HepG2 (cell line): ENCODE measurements at regions not wholly inside any gene's neighbourhood (a gene's known extent, or its start where the extent isn't known, plus 50 kb on each side); places are given as distances from the start of the nearest gene placed in this dataset.

ENCODE experiments used
- ATAC-seq: fragments of 200-7000 bp; cut with Tn5 transposase; 3 replicates; pipeline ENCODE4 v1.9.1; 2020; ENCODE audit warnings: mild to moderate bottlenecking, moderate library complexity
- BruUV-seq: library from RNA; stranded (reverse); fragments of 400-500 nt; replicated peaks from 2 replicates; lab custom pipeline; 2021; lab: Mats Ljungman, UMichigan
- CTCF ChIA-PET: fragments of 300-600 bp; formaldehyde crosslinking; extraction: SDS; loops from one replicate; lab custom pipeline; 2021; ENCODE audit warnings: low total read pairs, inconsistent platforms, low intra/inter-chr PET ratio; lab: Yijun Ruan, JAX
- POLR2A ChIA-PET: fragments of 350-600 bp; sonication (Branson Sonifier 250); formaldehyde crosslinking; loops from one replicate; lab custom pipeline; 2020; ENCODE audit warnings: antibody characterized with exemption, inconsistent platforms; lab: Yijun Ruan, JAX
- DNase-seq: peaks from one replicate; pipeline ENCODE4 v3.0.0-alpha.2; 2015; ENCODE audit warnings: low spot score
- FAIRE-seq: peaks from 3 replicates; lab custom pipeline; 2011; peaks lifted over from hg19 to GRCh38; lab: Jason Lieb, UNC
- H2AFZ ChIP-seq: one replicate; pipeline ENCODE4 v1.6.1; 2011; ENCODE audit warnings: low read length, inconsistent platforms
- H3K27ac ChIP-seq: fragments of 300-600 bp; 3 replicates; pipeline ENCODE4 v1.8.0; 2011; ENCODE audit warnings: mixed run types, mild to moderate bottlenecking, mixed read lengths, low read length, inconsistent platforms; ENCODE audit not compliant: insufficient read depth; ENCODE audit errors: extremely low read length
- H3K27me3 ChIP-seq, 2 experiments: fragments of 200-600 bp in 1 of 2; 2 replicates in 1 of 2; 3 replicates in 1 of 2; pipeline versions ENCODE4 v1.6.0 to v1.8.0; 2011; ENCODE audit warnings: low read length in 2 of 2, mild to moderate bottlenecking in 2 of 2, moderate library complexity in 2 of 2, inconsistent platforms in 1 of 2; ENCODE audit not compliant: insufficient read depth in 2 of 2, control insufficient read depth in 1 of 2
- H3K36me3 ChIP-seq, 2 experiments: fragments of 200-600 bp in 1 of 2; replicated peaks in 1 of 2; 2 replicates in 1 of 2; 3 replicates in 1 of 2; pipeline versions ENCODE4 v1.5.1 to v1.8.0; 2011; ENCODE audit warnings: low read length in 2 of 2, inconsistent platforms in 1 of 2; ENCODE audit not compliant: insufficient read depth in 2 of 2, control insufficient read depth in 1 of 2
- H3K4me1 ChIP-seq: 2 replicates; pipeline ENCODE4 v1.5.1; 2012; ENCODE audit warnings: low read length, inconsistent platforms; ENCODE audit not compliant: insufficient read depth
- H3K4me2 ChIP-seq: 2 replicates; pipeline ENCODE4 v1.6.0; 2011; ENCODE audit warnings: low read depth, low read length, inconsistent platforms
- H3K4me3 ChIP-seq, 3 experiments: fragments of 200-600 bp in 1 of 3; sonication (generic), shearing (Covaris generic) in 1 of 3; replicated peaks in 1 of 3; 2 replicates each; pipeline ENCODE4 v1.5.1; 2011 to 2016; ENCODE audit warnings: low read length in 3 of 3, inconsistent platforms in 2 of 3, low read depth in 2 of 3, mild to moderate bottlenecking in 2 of 3, control low read depth in 1 of 3, mixed read lengths in 1 of 3; ENCODE audit not compliant: insufficient read depth in 1 of 3
- H3K79me2 ChIP-seq: one replicate; pipeline ENCODE4 v1.6.1; 2011; ENCODE audit warnings: low read length, inconsistent platforms; ENCODE audit not compliant: insufficient read depth
- H3K9ac ChIP-seq: 2 replicates; pipeline ENCODE4 v1.6.0; 2011; ENCODE audit warnings: mild to moderate bottlenecking, low read depth, low read length, inconsistent platforms; ENCODE audit not compliant: insufficient read depth
- H3K9me3 ChIP-seq: 2 replicates; pipeline ENCODE4 v1.5.1; 2012; ENCODE audit warnings: mild to moderate bottlenecking, low read length
- H4K20me1 ChIP-seq: 2 replicates; pipeline ENCODE4 v1.6.0; 2011; ENCODE audit warnings: inconsistent platforms, mild to moderate bottlenecking, low read length, moderate library complexity; ENCODE audit not compliant: insufficient read depth
- ATF6 ChIP-seq: sonication (generic); formaldehyde crosslinking; conservative IDR thresholded peaks from 2 replicates; pipeline ENCODE4 v1.4.0; 2020; ENCODE audit warnings: missing genetic modification reagents
- CEBPB ChIP-seq: IDR thresholded peaks from 2 replicates; pipeline ENCODE4 v1.6.1; 2011; ENCODE audit warnings: low read depth, low read length, improper control_type of control experiment, borderline replicate concordance
- REL ChIP-seq: sonication (generic); formaldehyde crosslinking; conservative IDR thresholded peaks from 2 replicates; pipeline ENCODE4 v1.8.0; 2022; ENCODE audit warnings: mild to moderate bottlenecking, missing genetic modification reagents, moderate library complexity
- ZNF777 ChIP-seq: sonication (generic); formaldehyde crosslinking; IDR thresholded peaks from 2 replicates; pipeline ENCODE4 v1.4.0; 2020; ENCODE audit warnings: missing genetic modification reagents
- ZNF883 ChIP-seq: sonication (generic); formaldehyde crosslinking; IDR thresholded peaks from 2 replicates; pipeline ENCODE4 v1.5.1; 2020; ENCODE audit warnings: mild to moderate bottlenecking, missing genetic modification reagents; ENCODE audit errors: not compliant biosample characterization
- WGBS: methylation state at CpG from one replicate; pipeline ENCODE4 v1.1.6; 2017; ENCODE audit warnings: low lambda C conversion rate; 5-methylcytosine and 5-hydroxymethylcytosine counted together
- in situ Hi-C: cut with HindIII; loops from 2 replicates; pipeline ENCODE4 v1.10.0; 2017; ENCODE audit warnings: low pct_unique_long_range_greater_than_20kb; ENCODE audit not compliant: extremely low pct_ligation_motif_present
- intact Hi-C: fragments of 100-400 bp; cut with micrococcal nuclease; formaldehyde crosslinking; loops from one replicate; pipeline ENCODE4 v1.10.0; 2022; ENCODE audit not compliant: unreplicated experiment
- TF ChIP-seq, protein P1 (sequence below), 2 experiments: IDR thresholded peaks; 2 replicates each; pipeline ENCODE4 v1.6.1; 2011 to 2012; ENCODE audit warnings: low read length in 2 of 2, borderline replicate concordance in 1 of 2, low read depth in 1 of 2, mild to moderate bottlenecking in 1 of 2, moderate library complexity in 1 of 2
- TF ChIP-seq, protein P2 (sequence below): sonication (generic); formaldehyde crosslinking; IDR thresholded peaks from 2 replicates; pipeline ENCODE4 v1.4.0; 2020; ENCODE audit warnings: low read depth, mild to moderate bottlenecking, missing genetic modification reagents
- TF ChIP-seq, protein P3 (sequence below): IDR thresholded peaks from 2 replicates; pipeline ENCODE4 v1.6.1; 2012; ENCODE audit warnings: low read length, improper control_type of control experiment

- TF ChIP-seq, protein P1, sequence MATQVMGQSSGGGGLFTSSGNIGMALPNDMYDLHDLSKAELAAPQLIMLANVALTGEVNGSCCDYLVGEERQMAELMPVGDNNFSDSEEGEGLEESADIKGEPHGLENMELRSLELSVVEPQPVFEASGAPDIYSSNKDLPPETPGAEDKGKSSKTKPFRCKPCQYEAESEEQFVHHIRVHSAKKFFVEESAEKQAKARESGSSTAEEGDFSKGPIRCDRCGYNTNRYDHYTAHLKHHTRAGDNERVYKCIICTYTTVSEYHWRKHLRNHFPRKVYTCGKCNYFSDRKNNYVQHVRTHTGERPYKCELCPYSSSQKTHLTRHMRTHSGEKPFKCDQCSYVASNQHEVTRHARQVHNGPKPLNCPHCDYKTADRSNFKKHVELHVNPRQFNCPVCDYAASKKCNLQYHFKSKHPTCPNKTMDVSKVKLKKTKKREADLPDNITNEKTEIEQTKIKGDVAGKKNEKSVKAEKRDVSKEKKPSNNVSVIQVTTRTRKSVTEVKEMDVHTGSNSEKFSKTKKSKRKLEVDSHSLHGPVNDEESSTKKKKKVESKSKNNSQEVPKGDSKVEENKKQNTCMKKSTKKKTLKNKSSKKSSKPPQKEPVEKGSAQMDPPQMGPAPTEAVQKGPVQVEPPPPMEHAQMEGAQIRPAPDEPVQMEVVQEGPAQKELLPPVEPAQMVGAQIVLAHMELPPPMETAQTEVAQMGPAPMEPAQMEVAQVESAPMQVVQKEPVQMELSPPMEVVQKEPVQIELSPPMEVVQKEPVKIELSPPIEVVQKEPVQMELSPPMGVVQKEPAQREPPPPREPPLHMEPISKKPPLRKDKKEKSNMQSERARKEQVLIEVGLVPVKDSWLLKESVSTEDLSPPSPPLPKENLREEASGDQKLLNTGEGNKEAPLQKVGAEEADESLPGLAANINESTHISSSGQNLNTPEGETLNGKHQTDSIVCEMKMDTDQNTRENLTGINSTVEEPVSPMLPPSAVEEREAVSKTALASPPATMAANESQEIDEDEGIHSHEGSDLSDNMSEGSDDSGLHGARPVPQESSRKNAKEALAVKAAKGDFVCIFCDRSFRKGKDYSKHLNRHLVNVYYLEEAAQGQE (IDR thresholded peaks at IDR 0.05; ENCODE audit: borderline replicate concordance in 1 of 2, low read depth in 1 of 2, low read length in 2 of 2), result no peak
- TF ChIP-seq ZNF777 (CRISPR knock-in tag), result no peak
Observed at GRCh38 chr10:85148693-85149640, 820.6 kb downstream of the CCSER2 start (continued).

- Histone ChIP-seq H3K36me3 (no peaks in the 10 kb centered on the region), H3K27ac (no peak overlapping the region), H3K79me2 (no peaks in the 10 kb centered on the region), H3K27me3 (no peaks in the 10 kb centered on the region), H3K4me3 (no peak overlapping the region), H3K9me3 (no peaks in the 10 kb centered on the region), H3K9ac (no peak overlapping the region), H4K20me1 (no peaks in the 10 kb centered on the region), H3K4me1 (no peaks in the 10 kb centered on the region), H2AFZ (no peak overlapping the region), H3K4me2 (no peak overlapping the region)
- no TSS peak for BruUV-seq
- POLR2A ChIA-PET, result no interaction called here
- no peak for FAIRE-seq
- no peak for DNase-seq
- ATAC-seq, result no peak
- 0% methylated on average over 2 of the region's 2 CpGs for WGBS
- TF ChIP-seq, protein P2, sequence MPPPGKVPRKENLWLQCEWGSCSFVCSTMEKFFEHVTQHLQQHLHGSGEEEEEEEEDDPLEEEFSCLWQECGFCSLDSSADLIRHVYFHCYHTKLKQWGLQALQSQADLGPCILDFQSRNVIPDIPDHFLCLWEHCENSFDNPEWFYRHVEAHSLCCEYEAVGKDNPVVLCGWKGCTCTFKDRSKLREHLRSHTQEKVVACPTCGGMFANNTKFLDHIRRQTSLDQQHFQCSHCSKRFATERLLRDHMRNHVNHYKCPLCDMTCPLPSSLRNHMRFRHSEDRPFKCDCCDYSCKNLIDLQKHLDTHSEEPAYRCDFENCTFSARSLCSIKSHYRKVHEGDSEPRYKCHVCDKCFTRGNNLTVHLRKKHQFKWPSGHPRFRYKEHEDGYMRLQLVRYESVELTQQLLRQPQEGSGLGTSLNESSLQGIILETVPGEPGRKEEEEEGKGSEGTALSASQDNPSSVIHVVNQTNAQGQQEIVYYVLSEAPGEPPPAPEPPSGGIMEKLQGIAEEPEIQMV (CRISPR knock-in tag), result no peak
- no peak for TF ChIP-seq REL (CRISPR knock-in tag)
- TF ChIP-seq, protein P3, sequence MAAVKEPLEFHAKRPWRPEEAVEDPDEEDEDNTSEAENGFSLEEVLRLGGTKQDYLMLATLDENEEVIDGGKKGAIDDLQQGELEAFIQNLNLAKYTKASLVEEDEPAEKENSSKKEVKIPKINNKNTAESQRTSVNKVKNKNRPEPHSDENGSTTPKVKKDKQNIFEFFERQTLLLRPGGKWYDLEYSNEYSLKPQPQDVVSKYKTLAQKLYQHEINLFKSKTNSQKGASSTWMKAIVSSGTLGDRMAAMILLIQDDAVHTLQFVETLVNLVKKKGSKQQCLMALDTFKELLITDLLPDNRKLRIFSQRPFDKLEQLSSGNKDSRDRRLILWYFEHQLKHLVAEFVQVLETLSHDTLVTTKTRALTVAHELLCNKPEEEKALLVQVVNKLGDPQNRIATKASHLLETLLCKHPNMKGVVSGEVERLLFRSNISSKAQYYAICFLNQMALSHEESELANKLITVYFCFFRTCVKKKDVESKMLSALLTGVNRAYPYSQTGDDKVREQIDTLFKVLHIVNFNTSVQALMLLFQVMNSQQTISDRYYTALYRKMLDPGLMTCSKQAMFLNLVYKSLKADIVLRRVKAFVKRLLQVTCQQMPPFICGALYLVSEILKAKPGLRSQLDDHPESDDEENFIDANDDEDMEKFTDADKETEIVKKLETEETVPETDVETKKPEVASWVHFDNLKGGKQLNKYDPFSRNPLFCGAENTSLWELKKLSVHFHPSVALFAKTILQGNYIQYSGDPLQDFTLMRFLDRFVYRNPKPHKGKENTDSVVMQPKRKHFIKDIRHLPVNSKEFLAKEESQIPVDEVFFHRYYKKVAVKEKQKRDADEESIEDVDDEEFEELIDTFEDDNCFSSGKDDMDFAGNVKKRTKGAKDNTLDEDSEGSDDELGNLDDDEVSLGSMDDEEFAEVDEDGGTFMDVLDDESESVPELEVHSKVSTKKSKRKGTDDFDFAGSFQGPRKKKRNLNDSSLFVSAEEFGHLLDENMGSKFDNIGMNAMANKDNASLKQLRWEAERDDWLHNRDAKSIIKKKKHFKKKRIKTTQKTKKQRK, result no peak
- TF ChIP-seq ATF6, result no peak
- no peak for TF ChIP-seq ZNF883 (CRISPR knock-in tag)
- TF ChIP-seq CEBPB, result peak; percentile 18; the same call in 1 of the 2 replicates
- CTCF ChIA-PET, result no interaction called here
- intact Hi-C loops (no loop called here), in situ Hi-C loops (no loop called here)
Observed at GRCh38 chr10:85149766-85150165, 821.4 kb downstream of the CCSER2 start.
